GM12878 (cell line): ENCODE measurements at regions not wholly inside any gene's neighbourhood (a gene's known extent, or its start where the extent isn't known, plus 50 kb on each side); places are given as distances from the start of the nearest gene placed in this dataset.
A peak's percentile ranks its signal among the peaks of the same experiment; 100 is the strongest.

Experiments used
- ATAC-seq: fragments of 200-7000 bp; cut with Tn5 transposase; 3 replicates; pipeline ENCODE4 v1.9.1; 2020; ENCODE audit warnings: mild to moderate bottlenecking, moderate library complexity
- BruUV-seq: library from RNA; stranded (reverse); fragments of 400-500 nt; replicated peaks from 2 replicates; lab custom pipeline; 2021; lab: Mats Ljungman, UMichigan
- CTCF ChIA-PET: fragments of 300-600 bp; sonication (Branson Sonifier 250); formaldehyde crosslinking; extraction: SDS; loops from one replicate; lab custom pipeline; 2021; ENCODE audit warnings: inconsistent platforms; lab: Yijun Ruan, JAX
- POLR2A ChIA-PET: fragments of 350-600 bp; formaldehyde crosslinking; extraction: SDS; loops from one replicate; lab custom pipeline; 2021; ENCODE audit warnings: inconsistent platforms; lab: Charles Lee
- RAD21 ChIA-PET: fragments of 300-600 bp; sonication (Branson Sonifier 250); formaldehyde crosslinking; loops from one replicate; lab custom pipeline; 2023; ENCODE audit warnings: antibody characterized with exemption; ENCODE audit not compliant: unreplicated experiment; lab: Charles Lee
- SMC1A ChIA-PET: fragments of 300-600 bp; sonication (Branson Sonifier 250); formaldehyde crosslinking; loops from one replicate; lab custom pipeline; 2023; ENCODE audit not compliant: unreplicated experiment, uncharacterized antibody; lab: Charles Lee
- DNase-seq: peaks from one replicate; pipeline ENCODE4 v3.0.0-alpha.2; 2011; ENCODE audit warnings: low read depth, low spot score
- FAIRE-seq: peaks from 3 replicates; lab custom pipeline; 2011; peaks lifted over from hg19 to GRCh38; lab: Jason Lieb, UNC
- H2AFZ ChIP-seq: 2 replicates; pipeline ENCODE4 v1.6.0; 2011; ENCODE audit warnings: low read depth, low read length, control low read depth; ENCODE audit not compliant: control insufficient read depth
- H3K27ac ChIP-seq: 2 replicates; pipeline ENCODE4 v1.5.1; 2011; ENCODE audit warnings: control low read depth; ENCODE audit not compliant: control insufficient read depth, insufficient read depth
- H3K27me3 ChIP-seq, 2 experiments: replicated peaks in 1 of 2; 2 replicates each; pipeline versions ENCODE4 v1.6.0 to v1.6.1; 2011; ENCODE audit warnings: low read length in 1 of 2; ENCODE audit not compliant: control insufficient read depth in 2 of 2, insufficient read depth in 2 of 2
- H3K36me3 ChIP-seq, 2 experiments: 2 replicates each; pipeline ENCODE4 v1.5.1; 2011; ENCODE audit warnings: low read length in 1 of 2; ENCODE audit not compliant: control insufficient read depth in 2 of 2, insufficient read depth in 2 of 2
- H3K4me1 ChIP-seq: 2 replicates; pipeline ENCODE4 v1.6.1; 2011; ENCODE audit warnings: mild to moderate bottlenecking, low read length, moderate library complexity, mixed read lengths; ENCODE audit not compliant: control insufficient read depth, insufficient read depth
- H3K4me2 ChIP-seq: 2 replicates; pipeline ENCODE4 v1.6.0; 2011; ENCODE audit warnings: control low read depth; ENCODE audit not compliant: control insufficient read depth, insufficient read depth
- H3K4me3 ChIP-seq: fragments of 200-600 bp; sonication (generic); 2 replicates; pipeline ENCODE4 v1.5.1; 2016
- H3K79me2 ChIP-seq: 2 replicates; pipeline ENCODE4 v1.6.0; 2011; ENCODE audit warnings: low read length; ENCODE audit not compliant: control insufficient read depth, insufficient read depth
- H3K9ac ChIP-seq: 2 replicates; pipeline ENCODE4 v1.8.0; 2011; ENCODE audit warnings: low read length, control low read depth, mixed read lengths; ENCODE audit not compliant: control insufficient read depth, insufficient read depth
- H3K9me3 ChIP-seq: replicated peaks from 3 replicates; pipeline ENCODE4 v1.5.1; 2011; ENCODE audit warnings: mild to moderate bottlenecking, low read length; ENCODE audit not compliant: control insufficient read depth, insufficient read depth
- H4K20me1 ChIP-seq: 2 replicates; pipeline ENCODE4 v1.6.0; 2011; ENCODE audit not compliant: control insufficient read depth, insufficient read depth
- ATF7 ChIP-seq: fragments of 450-650 bp; IDR thresholded peaks from 2 replicates; pipeline ENCODE4 v1.6.1; 2016; ENCODE audit warnings: low read depth, mild to moderate bottlenecking
- BACH1 ChIP-seq: fragments of 450-650 bp; IDR thresholded peaks from 2 replicates; pipeline ENCODE4 v1.6.1; 2017; ENCODE audit warnings: mild to moderate bottlenecking, borderline replicate concordance
- DPF2 ChIP-seq: fragments of 450-650 bp; IDR thresholded peaks from 2 replicates; pipeline ENCODE4 v1.6.1; 2017; ENCODE audit warnings: mild to moderate bottlenecking
- HCFC1 ChIP-seq: fragments of 150-350 bp; IDR thresholded peaks from 2 replicates; pipeline ENCODE4 v1.6.1; 2014; ENCODE audit warnings: low read length
- HDAC2 ChIP-seq: fragments of 200-600 bp; sonication (generic); IDR thresholded peaks from 2 replicates; pipeline ENCODE4 v1.6.1; 2017
- SMC3 ChIP-seq: IDR thresholded peaks from 2 replicates; pipeline ENCODE4 v1.6.1; 2011; ENCODE audit warnings: low read length, improper control_type of control experiment, borderline replicate concordance
- SPI1 ChIP-seq: IDR thresholded peaks from 2 replicates; pipeline ENCODE4 v1.6.1; 2011; ENCODE audit warnings: low read depth, mild to moderate bottlenecking, low read length, moderate library complexity, borderline replicate concordance; ENCODE audit not compliant: insufficient read depth
- TCF12 ChIP-seq: IDR thresholded peaks from 2 replicates; pipeline ENCODE4 v1.6.1; 2011; ENCODE audit warnings: low read depth, mild to moderate bottlenecking, low read length
- WGBS: methylation state at CpG from one replicate; pipeline ENCODE4 v1.1.6; 2016; ENCODE audit warnings: low lambda C conversion rate; ENCODE audit not compliant: insufficient replicate concordance, insufficient coverage; ENCODE audit errors: missing lambda C conversion rate; 5-methylcytosine and 5-hydroxymethylcytosine counted together
- in situ Hi-C: fragments of 300-500 bp; cut with MboI; formaldehyde crosslinking; loops from 9 replicates; pipeline ENCODE4 v1.14.3; 2018; ENCODE audit warnings: mixed read lengths
- intact Hi-C: fragments of 100-400 bp; cut with micrococcal nuclease; formaldehyde crosslinking; loops from one replicate; pipeline ENCODE4 v1.14.2; 2022; ENCODE audit not compliant: unreplicated experiment
- TF ChIP-seq, protein P1 (sequence below): fragments of 450-650 bp; IDR thresholded peaks from 2 replicates; pipeline ENCODE4 v1.6.1; 2017; ENCODE audit warnings: mild to moderate bottlenecking, moderate library complexity

DNA sequence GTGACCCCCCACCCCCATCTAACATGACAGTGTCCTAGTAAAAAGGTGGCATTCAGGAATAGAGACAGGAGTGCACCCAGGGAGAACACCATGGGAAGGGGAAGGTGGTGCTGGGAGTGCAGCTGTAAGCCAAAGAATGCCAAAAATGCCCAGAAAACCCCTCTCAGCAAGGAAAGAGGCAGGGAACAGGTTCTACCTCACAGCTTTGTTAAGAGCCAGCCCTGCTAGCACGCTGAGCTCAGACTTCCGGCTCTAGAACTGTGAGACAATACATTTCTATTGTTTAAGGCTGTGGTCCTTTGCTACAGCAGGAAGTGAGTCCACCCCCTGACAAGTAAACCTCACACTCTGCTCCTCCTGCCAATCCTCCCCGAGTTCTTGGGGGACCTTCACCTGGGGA, 302.4 kb upstream of the N4BP1 start:
- Histone ChIP-seq H2AFZ (peak overlapping the region; percentile 9; the same call in 1 of the 2 replicates), H3K27me3 (no peaks in the 10 kb centered on the region), H3K9ac (no peak overlapping the region), H3K9me3 (no peaks in the 10 kb centered on the region), H3K27ac (no peak overlapping the region), H4K20me1 (no peaks in the 10 kb centered on the region), H3K4me3 (no peak overlapping the region), H3K4me2 (no peak overlapping the region), H3K4me1 (peaks cover 25% of the 10 kb centered on the region), H3K36me3 (no peaks in the 10 kb centered on the region), H3K79me2 (no peaks in the 10 kb centered on the region)
- WGBS = 15% methylated on average over 3 of the region's 3 CpGs
- intact Hi-C loops (no loop called here), in situ Hi-C loops (no loop called here)
- peak; percentile 8 for DNase-seq
- RAD21 ChIA-PET = interaction anchor here (0.8 to 1.9 kb wide), 2 partner anchors 9 to 66 kb away, joined by 3 to 6 read pairs; no protein-coding TSS in a partner anchor
- ATAC-seq = peak; percentile 65
- POLR2A ChIA-PET = no interaction called here
- CTCF ChIA-PET = interaction anchor here (0.6 to 2.4 kb wide), 5 partner anchors 10 to 725 kb away, joined by 3 to 13 read pairs (median 3); no protein-coding TSS in a partner anchor
- SMC1A ChIA-PET = interaction anchor here (1.0 to 1.4 kb wide), 3 partner anchors 10 to 167 kb away, joined by 3 to 4 read pairs (median 4); no protein-coding TSS in a partner anchor
- no peak for FAIRE-seq
- no TSS peak for BruUV-seq
- TF ChIP-seq ATF7 (peak; percentile 46; the same call in 1 of the 2 replicates), SMC3 (no peak), DPF2 (0 out of 2 replicates have a peak, but pooled peaks have one; percentile 10), SPI1 (0 out of 2 replicates have a peak, but pooled peaks have one; percentile 7), TCF12 (no peak), HCFC1 (no peak), HDAC2 (no peak), BACH1 (no peak)
- TF ChIP-seq, protein P1, sequence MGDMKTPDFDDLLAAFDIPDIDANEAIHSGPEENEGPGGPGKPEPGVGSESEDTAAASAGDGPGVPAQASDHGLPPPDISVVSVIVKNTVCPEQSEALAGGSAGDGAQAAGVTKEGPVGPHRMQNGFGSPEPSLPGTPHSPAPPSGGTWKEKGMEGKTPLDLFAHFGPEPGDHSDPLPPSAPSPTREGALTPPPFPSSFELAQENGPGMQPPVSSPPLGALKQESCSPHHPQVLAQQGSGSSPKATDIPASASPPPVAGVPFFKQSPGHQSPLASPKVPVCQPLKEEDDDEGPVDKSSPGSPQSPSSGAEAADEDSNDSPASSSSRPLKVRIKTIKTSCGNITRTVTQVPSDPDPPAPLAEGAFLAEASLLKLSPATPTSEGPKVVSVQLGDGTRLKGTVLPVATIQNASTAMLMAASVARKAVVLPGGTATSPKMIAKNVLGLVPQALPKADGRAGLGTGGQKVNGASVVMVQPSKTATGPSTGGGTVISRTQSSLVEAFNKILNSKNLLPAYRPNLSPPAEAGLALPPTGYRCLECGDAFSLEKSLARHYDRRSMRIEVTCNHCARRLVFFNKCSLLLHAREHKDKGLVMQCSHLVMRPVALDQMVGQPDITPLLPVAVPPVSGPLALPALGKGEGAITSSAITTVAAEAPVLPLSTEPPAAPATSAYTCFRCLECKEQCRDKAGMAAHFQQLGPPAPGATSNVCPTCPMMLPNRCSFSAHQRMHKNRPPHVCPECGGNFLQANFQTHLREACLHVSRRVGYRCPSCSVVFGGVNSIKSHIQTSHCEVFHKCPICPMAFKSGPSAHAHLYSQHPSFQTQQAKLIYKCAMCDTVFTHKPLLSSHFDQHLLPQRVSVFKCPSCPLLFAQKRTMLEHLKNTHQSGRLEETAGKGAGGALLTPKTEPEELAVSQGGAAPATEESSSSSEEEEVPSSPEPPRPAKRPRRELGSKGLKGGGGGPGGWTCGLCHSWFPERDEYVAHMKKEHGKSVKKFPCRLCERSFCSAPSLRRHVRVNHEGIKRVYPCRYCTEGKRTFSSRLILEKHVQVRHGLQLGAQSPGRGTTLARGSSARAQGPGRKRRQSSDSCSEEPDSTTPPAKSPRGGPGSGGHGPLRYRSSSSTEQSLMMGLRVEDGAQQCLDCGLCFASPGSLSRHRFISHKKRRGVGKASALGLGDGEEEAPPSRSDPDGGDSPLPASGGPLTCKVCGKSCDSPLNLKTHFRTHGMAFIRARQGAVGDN = no peak
